C4-2B (cell line): ENCODE measurements at regions not wholly inside any gene's neighbourhood (a gene's known extent, or its start where the extent isn't known, plus 50 kb on each side); places are given as distances from the start of the nearest gene placed in this dataset.

Experiments
- CTCF ChIP-seq: fragments of 450-650 bp; conservative IDR thresholded peaks from 2 replicates; pipeline ENCODE4 v1.5.1; 2017; ENCODE audit warnings: mild to moderate bottlenecking
- ZFX ChIP-seq: fragments of 450-650 bp; IDR thresholded peaks from 2 replicates; pipeline ENCODE4 v1.6.1; 2017

GRCh38 chr1:234838820-234839219 is 228.8 kb upstream of the IRF2BP2 start:
- TF ChIP-seq CTCF: no peak
- no peak for TF ChIP-seq ZFX
